ENCODE measurements at regions not wholly inside any gene's neighbourhood (a gene's known extent, or its start where the extent isn't known, plus 50 kb on each side); places are given as distances from the start of the nearest gene placed in this dataset.
A peak's percentile ranks its signal among the peaks of the same experiment; 100 is the strongest.

DNA sequence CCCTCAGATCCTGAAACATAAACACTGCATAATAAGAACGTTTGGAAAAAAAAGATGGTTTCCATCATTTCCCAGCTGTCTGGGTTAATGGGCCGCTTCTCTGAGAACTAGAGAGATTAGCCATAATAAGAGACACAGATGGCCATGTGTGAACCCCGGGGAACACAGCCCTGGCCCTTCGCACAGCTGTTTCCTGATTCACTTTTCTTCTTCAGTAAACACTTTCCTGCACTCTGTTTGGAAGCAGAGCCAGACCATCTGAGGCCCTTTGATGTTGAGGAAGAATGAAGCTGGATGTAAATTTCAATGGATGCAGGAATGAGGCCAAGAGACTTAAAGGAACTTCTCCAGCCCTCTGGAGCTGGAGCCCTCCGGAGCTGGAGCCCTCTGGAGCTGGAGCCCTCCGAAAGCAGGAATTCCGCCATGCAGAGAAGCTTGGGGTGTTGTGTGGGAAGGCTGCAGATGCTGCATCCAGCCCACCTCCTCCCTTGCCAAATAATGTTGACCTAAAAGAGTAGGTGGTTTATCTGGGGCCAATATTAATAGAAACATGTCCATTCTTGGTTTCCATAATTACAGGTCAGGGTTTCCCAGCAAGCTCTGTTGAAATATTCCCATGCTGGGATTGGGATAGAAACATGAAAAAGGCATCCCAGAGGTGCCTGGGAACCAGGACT, 218.9 kb downstream of the NXNL2 start:
- Histone ChIP-seq H3K27ac (peak overlapping the region in 2 of 4 donors; percentile 14 to 38), H3K36me3 (no peaks in the 10 kb centered on the region), H3K4me1 (peaks cover 0 to 28% (median 0%) of the 10 kb centered on the region in 3 donors), H3K9me3 (peaks cover 0 to 6% (median 0%) of the 10 kb centered on the region in 3 donors), H3K27me3 (no peaks in the 10 kb centered on the region), H3K4me3 (no peak overlapping the region)
- WGBS, 2 donors (ENCODE audit: low coverage in 1 of 2), result 26 to 31% methylated on average over 2 to 4 of the region's 7 CpGs
- ATAC-seq, result no peak
- TF ChIP-seq, protein P1, sequence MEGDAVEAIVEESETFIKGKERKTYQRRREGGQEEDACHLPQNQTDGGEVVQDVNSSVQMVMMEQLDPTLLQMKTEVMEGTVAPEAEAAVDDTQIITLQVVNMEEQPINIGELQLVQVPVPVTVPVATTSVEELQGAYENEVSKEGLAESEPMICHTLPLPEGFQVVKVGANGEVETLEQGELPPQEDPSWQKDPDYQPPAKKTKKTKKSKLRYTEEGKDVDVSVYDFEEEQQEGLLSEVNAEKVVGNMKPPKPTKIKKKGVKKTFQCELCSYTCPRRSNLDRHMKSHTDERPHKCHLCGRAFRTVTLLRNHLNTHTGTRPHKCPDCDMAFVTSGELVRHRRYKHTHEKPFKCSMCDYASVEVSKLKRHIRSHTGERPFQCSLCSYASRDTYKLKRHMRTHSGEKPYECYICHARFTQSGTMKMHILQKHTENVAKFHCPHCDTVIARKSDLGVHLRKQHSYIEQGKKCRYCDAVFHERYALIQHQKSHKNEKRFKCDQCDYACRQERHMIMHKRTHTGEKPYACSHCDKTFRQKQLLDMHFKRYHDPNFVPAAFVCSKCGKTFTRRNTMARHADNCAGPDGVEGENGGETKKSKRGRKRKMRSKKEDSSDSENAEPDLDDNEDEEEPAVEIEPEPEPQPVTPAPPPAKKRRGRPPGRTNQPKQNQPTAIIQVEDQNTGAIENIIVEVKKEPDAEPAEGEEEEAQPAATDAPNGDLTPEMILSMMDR (IDR thresholded peaks at IDR 0.05), result no peak
- TF ChIP-seq POLR2A (IDR thresholded peaks at IDR 0.05) (no peak), EP300 (IDR thresholded peaks at IDR 0.05) (no peak), POLR2AphosphoS5 (IDR thresholded peaks at IDR 0.05) (no peak)

DNA sequence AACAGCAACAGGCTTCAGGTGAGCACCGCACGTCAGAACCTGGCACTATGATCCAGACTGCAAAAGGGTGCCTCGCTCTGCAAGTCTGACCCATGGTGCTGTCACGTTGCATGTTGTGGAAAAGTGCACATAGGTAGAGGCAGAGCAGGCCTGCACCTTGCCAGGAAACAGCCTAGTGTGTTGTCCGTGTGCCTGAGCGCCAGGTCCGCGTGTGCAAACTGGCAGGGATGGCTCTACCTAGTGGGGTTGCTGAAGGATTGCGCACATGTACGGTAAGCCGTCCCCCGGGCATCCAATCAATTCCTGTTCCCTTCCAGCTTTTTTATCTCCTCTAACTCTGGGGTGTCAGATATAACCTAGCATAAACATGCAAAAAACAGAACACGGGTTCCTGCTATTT, 219.5 kb downstream of the NXNL2 start:
- Histone ChIP-seq H3K27ac (no peak overlapping the region), H3K4me3 (no peak overlapping the region), H3K36me3 (no peaks in the 10 kb centered on the region), H3K4me1 (peaks cover 0 to 28% (median 0%) of the 10 kb centered on the region in 3 donors), H3K27me3 (no peaks in the 10 kb centered on the region), H3K9me3 (peaks cover 0 to 6% (median 0%) of the 10 kb centered on the region in 3 donors)
- TF ChIP-seq POLR2A (IDR thresholded peaks at IDR 0.05) (no peak), POLR2AphosphoS5 (IDR thresholded peaks at IDR 0.05) (no peak), EP300 (IDR thresholded peaks at IDR 0.05) (no peak)
- TF ChIP-seq, protein P1 (IDR thresholded peaks at IDR 0.05), result no peak
- no peak for ATAC-seq
- 78 to 81% methylated on average over 5 of the region's 13 CpGs for WGBS, 2 donors (ENCODE audit: low coverage in 1 of 2)

DNA sequence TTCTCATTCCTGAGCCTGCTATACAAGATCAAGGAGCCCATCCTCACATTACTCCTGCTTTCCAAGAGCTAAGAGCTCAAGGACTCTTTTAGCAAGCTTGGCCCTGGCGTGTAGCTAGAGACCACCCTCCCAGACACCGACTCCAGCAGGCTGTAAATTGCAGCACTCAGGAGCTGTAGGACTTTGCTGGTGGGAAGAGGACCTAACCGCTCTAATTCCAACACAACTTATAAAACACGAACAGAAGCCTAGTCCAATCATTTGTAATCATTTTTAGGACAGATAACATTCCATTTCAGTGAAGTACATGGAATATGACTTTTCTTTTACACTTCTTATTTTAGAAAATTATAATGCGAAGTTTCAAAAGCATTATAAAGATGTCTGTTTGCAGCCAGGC, 219.9 kb downstream of the NXNL2 start:
- Histone ChIP-seq H3K27ac (peak overlapping the region in 1 of 4 donors; percentile 9), H3K4me1 (peaks cover 0 to 28% (median 0%) of the 10 kb centered on the region in 3 donors), H3K4me3 (no peak overlapping the region), H3K27me3 (no peaks in the 10 kb centered on the region), H3K9me3 (peaks cover 0 to 6% (median 0%) of the 10 kb centered on the region in 3 donors), H3K36me3 (no peaks in the 10 kb centered on the region)
- no peak for ATAC-seq
- TF ChIP-seq POLR2AphosphoS5 (IDR thresholded peaks at IDR 0.05) (no peak), POLR2A (IDR thresholded peaks at IDR 0.05) (no peak), EP300 (IDR thresholded peaks at IDR 0.05) (no peak)
- TF ChIP-seq, protein P1 (IDR thresholded peaks at IDR 0.05), result no peak
- WGBS, 2 donors (ENCODE audit: low coverage in 1 of 2), result 6 to 40% methylated on average over 2 to 5 of the region's 5 CpGs

DNA sequence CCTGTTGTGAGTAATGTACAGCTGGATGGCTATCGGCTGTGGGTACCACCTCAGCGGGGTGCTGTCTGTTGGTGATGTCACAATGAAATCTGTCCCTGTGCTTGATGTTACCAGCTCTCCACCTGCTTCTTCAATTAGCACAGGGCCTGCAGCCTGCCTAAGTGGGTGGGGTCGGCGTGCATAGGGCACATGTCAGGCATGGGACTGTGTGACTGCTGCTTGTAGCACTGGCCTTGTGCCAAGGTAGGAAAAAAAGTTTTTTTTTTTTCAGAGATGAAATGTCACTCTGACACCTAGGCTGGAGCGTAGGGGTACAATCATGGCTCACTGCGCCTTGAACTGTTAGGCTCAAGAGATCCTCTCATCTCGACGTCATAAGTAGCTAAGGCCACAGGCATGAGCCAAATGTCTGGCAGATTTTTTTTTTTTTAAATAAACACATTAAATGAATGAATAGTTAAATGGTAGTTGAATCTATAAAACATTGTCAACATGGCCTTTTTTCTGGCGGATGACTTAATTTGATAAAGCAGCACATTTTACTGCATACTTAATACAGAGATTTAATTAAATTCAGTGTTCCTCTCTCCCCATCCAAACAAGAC, 222.5 kb downstream of the NXNL2 start:
- no peaks in the 10 kb centered on the region for H3K9me3 ChIP-seq
- H3K4me3 ChIP-seq, result no peak overlapping the region
- no peaks in the 10 kb centered on the region for H3K36me3 ChIP-seq
- H3K27me3 ChIP-seq, result no peaks in the 10 kb centered on the region
- H3K4me1 ChIP-seq, result peaks cover 0 to 28% (median 0%) of the 10 kb centered on the region in 3 donors
- H3K27ac ChIP-seq, result no peak overlapping the region
- TF ChIP-seq EP300 (IDR thresholded peaks at IDR 0.05) (no peak), POLR2AphosphoS5 (IDR thresholded peaks at IDR 0.05) (no peak), POLR2A (IDR thresholded peaks at IDR 0.05) (no peak)
- TF ChIP-seq, protein P1 (IDR thresholded peaks at IDR 0.05), result no peak
- no peak for ATAC-seq
- WGBS, 2 donors (ENCODE audit: low coverage in 1 of 2), result 69 to 92% methylated on average over 5 of the region's 9 CpGs

DNA sequence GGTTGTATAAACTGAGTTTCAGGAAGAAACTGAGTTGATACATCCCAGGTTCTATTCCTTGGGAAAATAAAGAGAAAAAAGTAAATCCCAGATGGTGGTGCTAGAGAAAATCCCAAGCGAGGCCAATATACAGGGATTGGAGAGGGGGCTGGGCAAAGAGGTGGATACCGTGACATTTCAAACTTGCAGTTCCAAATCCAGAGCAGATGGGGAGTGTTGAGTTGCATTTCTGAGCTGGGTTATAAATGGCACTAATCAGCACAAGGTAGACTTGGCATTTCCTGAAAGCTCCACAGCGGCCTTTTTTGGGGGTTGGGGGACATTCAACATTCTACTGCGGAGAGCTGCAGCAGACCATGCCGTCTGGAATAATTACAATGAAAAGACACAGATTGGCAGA, 224.4 kb downstream of the NXNL2 start:
- Histone ChIP-seq H3K9me3 (no peaks in the 10 kb centered on the region), H3K4me1 (peaks cover 0 to 17% (median 0%) of the 10 kb centered on the region in 3 donors), H3K27me3 (no peaks in the 10 kb centered on the region), H3K4me3 (no peak overlapping the region), H3K36me3 (no peaks in the 10 kb centered on the region), H3K27ac (no peak overlapping the region)
- ATAC-seq, result no peak
- no peak for TF ChIP-seq POLR2A (IDR thresholded peaks at IDR 0.05)
- TF ChIP-seq, protein P1 (IDR thresholded peaks at IDR 0.05), result no peak
- no peak for TF ChIP-seq EP300 (IDR thresholded peaks at IDR 0.05)
- no peak for TF ChIP-seq POLR2AphosphoS5 (IDR thresholded peaks at IDR 0.05)
- WGBS, 2 donors (ENCODE audit: low coverage in 1 of 2), result 80 to 90% methylated on average over 4 to 5 of the region's 5 CpGs

Measured in gastroesophageal sphincter (tissue), 4 donors.